ENCODE measurements at regions not wholly inside any gene's neighbourhood (a gene's known extent, or its start where the extent isn't known, plus 50 kb on each side); places are given as distances from the start of the nearest gene placed in this dataset.

DNA sequence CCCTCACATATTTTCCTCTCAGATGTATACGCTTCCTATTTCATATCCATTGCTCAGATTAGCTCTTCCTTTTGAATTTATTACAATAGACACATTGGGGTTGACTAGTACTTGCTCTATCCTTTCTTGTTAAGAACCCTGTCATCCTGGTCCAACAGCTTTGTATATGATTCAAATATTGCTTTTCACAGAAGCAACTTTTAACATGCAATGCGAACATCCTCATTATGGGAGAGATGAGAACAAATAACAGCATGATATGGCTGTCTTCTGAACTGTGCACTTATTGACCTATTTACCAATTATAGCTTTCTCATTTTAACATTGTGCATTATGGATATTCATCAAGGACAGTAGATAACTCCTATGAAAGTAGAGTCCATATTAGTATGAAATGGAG is 510.8 kb downstream of the PTPRC start:
- TF ChIP-seq MYC (IDR thresholded peaks at IDR 0.05; ENCODE audit: insufficient read depth, insufficient read length, insufficient replicate concordance, low read length, severe bottlenecking) (no peak), ZNF274 (IDR thresholded peaks at IDR 0.05; ENCODE audit: insufficient read depth, insufficient read length) (no peak), USF2 (IDR thresholded peaks at IDR 0.05; ENCODE audit: borderline replicate concordance, low read depth, low read length) (no peak), BACH1 (IDR thresholded peaks at IDR 0.05; ENCODE audit: borderline replicate concordance) (no peak), POLR2AphosphoS5 (IDR thresholded peaks at IDR 0.05; ENCODE audit: low read length) (no peak), POLR2A (IDR thresholded peaks at IDR 0.05; ENCODE audit: low read depth, low read length) (no peak), TARDBP (IDR thresholded peaks at IDR 0.05; ENCODE audit: borderline replicate concordance) (no peak), ZNF217 (IDR thresholded peaks at IDR 0.05) (no peak), STAT1 (conservative IDR thresholded peaks at IDR 0.05) (no peak), RCOR1 (conservative IDR thresholded peaks at IDR 0.05; ENCODE audit: low read depth, low read length) (no peak)
- TF ChIP-seq, protein P1, sequence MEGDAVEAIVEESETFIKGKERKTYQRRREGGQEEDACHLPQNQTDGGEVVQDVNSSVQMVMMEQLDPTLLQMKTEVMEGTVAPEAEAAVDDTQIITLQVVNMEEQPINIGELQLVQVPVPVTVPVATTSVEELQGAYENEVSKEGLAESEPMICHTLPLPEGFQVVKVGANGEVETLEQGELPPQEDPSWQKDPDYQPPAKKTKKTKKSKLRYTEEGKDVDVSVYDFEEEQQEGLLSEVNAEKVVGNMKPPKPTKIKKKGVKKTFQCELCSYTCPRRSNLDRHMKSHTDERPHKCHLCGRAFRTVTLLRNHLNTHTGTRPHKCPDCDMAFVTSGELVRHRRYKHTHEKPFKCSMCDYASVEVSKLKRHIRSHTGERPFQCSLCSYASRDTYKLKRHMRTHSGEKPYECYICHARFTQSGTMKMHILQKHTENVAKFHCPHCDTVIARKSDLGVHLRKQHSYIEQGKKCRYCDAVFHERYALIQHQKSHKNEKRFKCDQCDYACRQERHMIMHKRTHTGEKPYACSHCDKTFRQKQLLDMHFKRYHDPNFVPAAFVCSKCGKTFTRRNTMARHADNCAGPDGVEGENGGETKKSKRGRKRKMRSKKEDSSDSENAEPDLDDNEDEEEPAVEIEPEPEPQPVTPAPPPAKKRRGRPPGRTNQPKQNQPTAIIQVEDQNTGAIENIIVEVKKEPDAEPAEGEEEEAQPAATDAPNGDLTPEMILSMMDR (IDR thresholded peaks at IDR 0.05 in 2 of 3, conservative IDR thresholded peaks at IDR 0.05 in 1 of 3; ENCODE audit: control insufficient read depth in 2 of 3, extremely low read depth in 1 of 3, insufficient read depth in 1 of 3, low read depth in 3 of 3, low read length in 3 of 3) = no peak
- TF ChIP-seq, protein P2, sequence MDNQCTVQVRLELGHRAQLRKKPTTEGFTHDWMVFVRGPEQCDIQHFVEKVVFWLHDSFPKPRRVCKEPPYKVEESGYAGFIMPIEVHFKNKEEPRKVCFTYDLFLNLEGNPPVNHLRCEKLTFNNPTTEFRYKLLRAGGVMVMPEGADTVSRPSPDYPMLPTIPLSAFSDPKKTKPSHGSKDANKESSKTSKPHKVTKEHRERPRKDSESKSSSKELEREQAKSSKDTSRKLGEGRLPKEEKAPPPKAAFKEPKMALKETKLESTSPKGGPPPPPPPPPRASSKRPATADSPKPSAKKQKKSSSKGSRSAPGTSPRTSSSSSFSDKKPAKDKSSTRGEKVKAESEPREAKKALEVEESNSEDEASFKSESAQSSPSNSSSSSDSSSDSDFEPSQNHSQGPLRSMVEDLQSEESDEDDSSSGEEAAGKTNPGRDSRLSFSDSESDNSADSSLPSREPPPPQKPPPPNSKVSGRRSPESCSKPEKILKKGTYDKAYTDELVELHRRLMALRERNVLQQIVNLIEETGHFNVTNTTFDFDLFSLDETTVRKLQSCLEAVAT (IDR thresholded peaks at IDR 0.05) = no peak
- TF ChIP-seq, protein P3, sequence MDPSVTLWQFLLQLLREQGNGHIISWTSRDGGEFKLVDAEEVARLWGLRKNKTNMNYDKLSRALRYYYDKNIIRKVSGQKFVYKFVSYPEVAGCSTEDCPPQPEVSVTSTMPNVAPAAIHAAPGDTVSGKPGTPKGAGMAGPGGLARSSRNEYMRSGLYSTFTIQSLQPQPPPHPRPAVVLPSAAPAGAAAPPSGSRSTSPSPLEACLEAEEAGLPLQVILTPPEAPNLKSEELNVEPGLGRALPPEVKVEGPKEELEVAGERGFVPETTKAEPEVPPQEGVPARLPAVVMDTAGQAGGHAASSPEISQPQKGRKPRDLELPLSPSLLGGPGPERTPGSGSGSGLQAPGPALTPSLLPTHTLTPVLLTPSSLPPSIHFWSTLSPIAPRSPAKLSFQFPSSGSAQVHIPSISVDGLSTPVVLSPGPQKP (IDR thresholded peaks at IDR 0.05; ENCODE audit: low read depth, low read length) = no peak
- TF ChIP-seq, protein P4, sequence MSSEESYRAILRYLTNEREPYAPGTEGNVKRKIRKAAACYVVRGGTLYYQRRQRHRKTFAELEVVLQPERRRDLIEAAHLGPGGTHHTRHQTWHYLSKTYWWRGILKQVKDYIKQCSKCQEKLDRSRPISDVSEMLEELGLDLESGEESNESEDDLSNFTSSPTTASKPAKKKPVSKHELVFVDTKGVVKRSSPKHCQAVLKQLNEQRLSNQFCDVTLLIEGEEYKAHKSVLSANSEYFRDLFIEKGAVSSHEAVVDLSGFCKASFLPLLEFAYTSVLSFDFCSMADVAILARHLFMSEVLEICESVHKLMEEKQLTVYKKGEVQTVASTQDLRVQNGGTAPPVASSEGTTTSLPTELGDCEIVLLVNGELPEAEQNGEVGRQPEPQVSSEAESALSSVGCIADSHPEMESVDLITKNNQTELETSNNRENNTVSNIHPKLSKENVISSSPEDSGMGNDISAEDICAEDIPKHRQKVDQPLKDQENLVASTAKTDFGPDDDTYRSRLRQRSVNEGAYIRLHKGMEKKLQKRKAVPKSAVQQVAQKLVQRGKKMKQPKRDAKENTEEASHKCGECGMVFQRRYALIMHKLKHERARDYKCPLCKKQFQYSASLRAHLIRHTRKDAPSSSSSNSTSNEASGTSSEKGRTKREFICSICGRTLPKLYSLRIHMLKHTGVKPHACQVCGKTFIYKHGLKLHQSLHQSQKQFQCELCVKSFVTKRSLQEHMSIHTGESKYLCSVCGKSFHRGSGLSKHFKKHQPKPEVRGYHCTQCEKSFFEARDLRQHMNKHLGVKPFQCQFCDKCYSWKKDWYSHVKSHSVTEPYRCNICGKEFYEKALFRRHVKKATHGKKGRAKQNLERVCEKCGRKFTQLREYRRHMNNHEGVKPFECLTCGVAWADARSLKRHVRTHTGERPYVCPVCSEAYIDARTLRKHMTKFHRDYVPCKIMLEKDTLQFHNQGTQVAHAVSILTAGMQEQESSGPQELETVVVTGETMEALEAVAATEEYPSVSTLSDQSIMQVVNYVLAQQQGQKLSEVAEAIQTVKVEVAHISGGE (CRISPR knock-in tag; IDR thresholded peaks at IDR 0.05) = no peak
